Smooth muscle cell (in vitro differentiated cells): ENCODE measurements at regions not wholly inside any gene's neighbourhood (a gene's known extent, or its start where the extent isn't known, plus 50 kb on each side); places are given as distances from the start of the nearest gene placed in this dataset.

Experiments
- DNase-seq: peaks from one replicate; lab custom pipeline; 2025; ENCODE audit not compliant: unreplicated experiment; lab: John Stamatoyannopoulos, UW
- H2AFZ ChIP-seq: fragments of 200-600 bp; sonication (generic); 2 replicates; pipeline ENCODE4 v1.6.0; 2016; ENCODE audit warnings: antibody characterized with exemption, low read depth, mild to moderate bottlenecking
- H3F3A ChIP-seq: fragments of 200-600 bp; sonication (generic); 2 replicates; pipeline ENCODE4 v1.6.0; 2017; ENCODE audit warnings: antibody characterized with exemption, low read depth
- H3K27ac ChIP-seq: fragments of 200-600 bp; sonication (generic); 2 replicates; pipeline ENCODE4 v1.5.1; 2016; ENCODE audit warnings: low read depth, mild to moderate bottlenecking
- H3K27me3 ChIP-seq: fragments of 200-600 bp; sonication (generic); 2 replicates; pipeline ENCODE4 v1.6.1; 2016; ENCODE audit warnings: low read depth, mild to moderate bottlenecking
- H3K36me3 ChIP-seq: fragments of 200-600 bp; sonication (generic); 2 replicates; pipeline ENCODE4 v1.5.1; 2016; ENCODE audit warnings: low read depth
- H3K4me1 ChIP-seq: fragments of 200-600 bp; sonication (generic); 2 replicates; pipeline ENCODE4 v1.5.1; 2016; ENCODE audit warnings: low read depth
- H3K4me2 ChIP-seq: fragments of 200-600 bp; sonication (generic); 2 replicates; pipeline ENCODE4 v1.6.0; 2016; ENCODE audit warnings: mild to moderate bottlenecking
- H3K4me3 ChIP-seq: fragments of 200-600 bp; sonication (generic); 2 replicates; pipeline ENCODE4 v1.5.1; 2016; ENCODE audit warnings: mild to moderate bottlenecking
- H3K79me2 ChIP-seq: fragments of 200-600 bp; sonication (generic); 2 replicates; pipeline ENCODE4 v1.6.0; 2016; ENCODE audit warnings: low read depth, mild to moderate bottlenecking
- H3K9ac ChIP-seq: fragments of 200-600 bp; sonication (generic); 2 replicates; pipeline ENCODE4 v1.6.0; 2016; ENCODE audit warnings: low read depth
- H3K9me3 ChIP-seq: fragments of 200-600 bp; sonication (generic); replicated peaks from 2 replicates; pipeline ENCODE4 v1.5.1; 2016; ENCODE audit warnings: low read depth
- H4K20me1 ChIP-seq: fragments of 200-600 bp; sonication (generic); 2 replicates; pipeline ENCODE4 v1.6.0; 2016; ENCODE audit warnings: low read depth
- WGBS: methylation state at CpG from one replicate; pipeline ENCODE4 v1.1.7; 2016; ENCODE audit warnings: low lambda C conversion rate; 5-methylcytosine and 5-hydroxymethylcytosine counted together
- TF ChIP-seq, protein P1 (sequence below): fragments of 200-600 bp; sonication (generic); IDR thresholded peaks from 2 replicates; pipeline ENCODE4 v1.5.1; 2017; ENCODE audit warnings: borderline replicate concordance, mild to moderate bottlenecking, antibody characterized with exemption; ENCODE audit not compliant: insufficient read depth, poor library complexity, severe bottlenecking

- Histone ChIP-seq H3K4me1 (peaks cover 39% of the 10 kb centered on the region), H4K20me1 (no peaks in the 10 kb centered on the region), H3K4me2 (peak overlapping the region; percentile 98), H3K27me3 (no peaks in the 10 kb centered on the region), H3K36me3 (no peaks in the 10 kb centered on the region), H3K79me2 (no peaks in the 10 kb centered on the region), H3K4me3 (peak overlapping the region; percentile 66), H3K9me3 (no peaks in the 10 kb centered on the region), H2AFZ (no peak overlapping the region), H3K27ac (no peak overlapping the region), H3K9ac (no peak overlapping the region), H3F3A (peaks cover 22% of the 10 kb centered on the region)
- no peak for DNase-seq
- TF ChIP-seq, protein P1, sequence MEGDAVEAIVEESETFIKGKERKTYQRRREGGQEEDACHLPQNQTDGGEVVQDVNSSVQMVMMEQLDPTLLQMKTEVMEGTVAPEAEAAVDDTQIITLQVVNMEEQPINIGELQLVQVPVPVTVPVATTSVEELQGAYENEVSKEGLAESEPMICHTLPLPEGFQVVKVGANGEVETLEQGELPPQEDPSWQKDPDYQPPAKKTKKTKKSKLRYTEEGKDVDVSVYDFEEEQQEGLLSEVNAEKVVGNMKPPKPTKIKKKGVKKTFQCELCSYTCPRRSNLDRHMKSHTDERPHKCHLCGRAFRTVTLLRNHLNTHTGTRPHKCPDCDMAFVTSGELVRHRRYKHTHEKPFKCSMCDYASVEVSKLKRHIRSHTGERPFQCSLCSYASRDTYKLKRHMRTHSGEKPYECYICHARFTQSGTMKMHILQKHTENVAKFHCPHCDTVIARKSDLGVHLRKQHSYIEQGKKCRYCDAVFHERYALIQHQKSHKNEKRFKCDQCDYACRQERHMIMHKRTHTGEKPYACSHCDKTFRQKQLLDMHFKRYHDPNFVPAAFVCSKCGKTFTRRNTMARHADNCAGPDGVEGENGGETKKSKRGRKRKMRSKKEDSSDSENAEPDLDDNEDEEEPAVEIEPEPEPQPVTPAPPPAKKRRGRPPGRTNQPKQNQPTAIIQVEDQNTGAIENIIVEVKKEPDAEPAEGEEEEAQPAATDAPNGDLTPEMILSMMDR = no peak
- WGBS = 61% methylated on average over 24 of the region's 24 CpGs
Measured at GRCh38 chr17:77282524-77283515, 142.1 kb downstream of the SEC14L1 start.

DNA sequence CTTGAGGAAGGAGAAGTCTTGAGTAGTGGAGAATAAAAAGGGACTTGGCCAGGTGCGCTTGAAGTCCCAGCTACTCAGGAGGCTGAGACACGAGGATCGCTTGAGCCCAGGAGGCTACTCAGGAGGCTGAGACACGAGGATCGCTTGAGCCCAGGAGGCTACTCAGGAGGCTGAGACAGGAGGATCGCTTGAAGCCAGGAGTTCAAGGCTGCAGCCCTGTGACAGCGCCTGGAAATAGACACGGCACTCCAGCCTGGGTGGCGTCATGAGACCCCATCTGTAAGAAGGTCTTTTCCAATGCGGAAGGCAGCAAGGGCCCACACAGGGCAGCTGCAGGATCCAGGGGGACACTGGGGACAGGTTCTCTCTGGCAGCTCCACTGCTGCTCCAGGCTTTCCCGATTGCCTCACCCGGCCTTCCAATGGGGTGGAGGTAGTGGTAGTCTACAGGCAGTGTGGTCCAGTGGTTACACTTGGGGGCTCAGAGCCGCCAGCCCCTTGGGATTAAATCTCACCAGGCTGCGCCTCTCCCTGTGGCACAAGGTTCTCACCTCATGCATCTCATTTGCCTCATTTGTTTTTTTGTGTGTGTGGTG lies 143.4 kb downstream of the SEC14L1 start:
- Histone ChIP-seq H3K4me3 (no peak overlapping the region), H3F3A (peaks cover 26% of the 10 kb centered on the region), H3K27me3 (no peaks in the 10 kb centered on the region), H3K9me3 (no peaks in the 10 kb centered on the region), H3K79me2 (no peaks in the 10 kb centered on the region), H3K4me2 (no peak overlapping the region), H3K9ac (no peak overlapping the region), H2AFZ (no peak overlapping the region), H3K36me3 (no peaks in the 10 kb centered on the region), H3K4me1 (peaks cover 48% of the 10 kb centered on the region), H3K27ac (no peak overlapping the region), H4K20me1 (no peaks in the 10 kb centered on the region)
- 97% methylated on average over 14 of the region's 14 CpGs for WGBS
- TF ChIP-seq, protein P1 = no peak
- DNase-seq = no peak

- Histone ChIP-seq H3K4me1 (peaks cover 45% of the 10 kb centered on the region), H4K20me1 (no peaks in the 10 kb centered on the region), H3K79me2 (peaks cover 3% of the 10 kb centered on the region), H3K9ac (peak overlapping the region; percentile 76), H3K9me3 (no peaks in the 10 kb centered on the region), H3K27me3 (no peaks in the 10 kb centered on the region), H3K4me3 (no peak overlapping the region), H3F3A (peaks cover 26% of the 10 kb centered on the region), H3K4me2 (peak overlapping the region; percentile 80), H3K36me3 (no peaks in the 10 kb centered on the region), H3K27ac (peak overlapping the region; percentile 97), H2AFZ (no peak overlapping the region)
- DNase-seq = peak; percentile 58
- WGBS = 35% methylated on average over 34 of the region's 34 CpGs
- TF ChIP-seq, protein P1 = no peak
Measured at GRCh38 chr17:77285594-77286390, 145.0 kb downstream of the SEC14L1 start.
